ENCODE measurements at regions not wholly inside any gene's neighbourhood (a gene's known extent, or its start where the extent isn't known, plus 50 kb on each side); places are given as distances from the start of the nearest gene placed in this dataset.

DNA sequence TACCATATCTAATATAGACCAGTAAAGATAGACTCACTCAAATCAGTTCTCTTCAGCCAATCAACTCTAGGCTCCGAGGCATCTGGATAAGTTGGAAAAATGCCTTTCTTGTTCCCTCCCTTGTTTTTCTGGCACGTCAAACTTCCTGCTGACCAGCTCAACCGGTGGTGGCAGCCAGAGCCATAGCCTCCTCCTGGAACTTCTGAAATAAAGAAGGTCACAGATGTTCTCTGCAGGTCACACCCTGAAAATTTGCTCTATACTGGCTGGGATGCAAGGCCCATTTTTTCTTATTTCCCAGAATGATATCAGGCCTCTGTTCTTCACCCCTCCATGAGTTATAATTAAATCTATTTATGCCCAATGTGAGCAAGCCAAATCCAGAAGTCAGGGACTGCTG is 81.9 kb downstream of the BMP4 start:
- no peak overlapping the region for H3K4me3 Mint-ChIP-seq
- 0 out of 2 replicates have a peak, but pooled peaks cover 5% of the 10 kb centered on the region for H3K36me3 Mint-ChIP-seq (ENCODE audit: low read depth)
- TF ChIP-seq, protein P1, sequence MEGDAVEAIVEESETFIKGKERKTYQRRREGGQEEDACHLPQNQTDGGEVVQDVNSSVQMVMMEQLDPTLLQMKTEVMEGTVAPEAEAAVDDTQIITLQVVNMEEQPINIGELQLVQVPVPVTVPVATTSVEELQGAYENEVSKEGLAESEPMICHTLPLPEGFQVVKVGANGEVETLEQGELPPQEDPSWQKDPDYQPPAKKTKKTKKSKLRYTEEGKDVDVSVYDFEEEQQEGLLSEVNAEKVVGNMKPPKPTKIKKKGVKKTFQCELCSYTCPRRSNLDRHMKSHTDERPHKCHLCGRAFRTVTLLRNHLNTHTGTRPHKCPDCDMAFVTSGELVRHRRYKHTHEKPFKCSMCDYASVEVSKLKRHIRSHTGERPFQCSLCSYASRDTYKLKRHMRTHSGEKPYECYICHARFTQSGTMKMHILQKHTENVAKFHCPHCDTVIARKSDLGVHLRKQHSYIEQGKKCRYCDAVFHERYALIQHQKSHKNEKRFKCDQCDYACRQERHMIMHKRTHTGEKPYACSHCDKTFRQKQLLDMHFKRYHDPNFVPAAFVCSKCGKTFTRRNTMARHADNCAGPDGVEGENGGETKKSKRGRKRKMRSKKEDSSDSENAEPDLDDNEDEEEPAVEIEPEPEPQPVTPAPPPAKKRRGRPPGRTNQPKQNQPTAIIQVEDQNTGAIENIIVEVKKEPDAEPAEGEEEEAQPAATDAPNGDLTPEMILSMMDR (IDR thresholded peaks at IDR 0.05) = no peak
- no peak overlapping the region for H3K27ac Mint-ChIP-seq
- peaks cover under 1% of the 10 kb centered on the region; the same call in 1 of the 2 replicates for H3K4me1 Mint-ChIP-seq (ENCODE audit: low read depth)
- H3K27me3 Mint-ChIP-seq (ENCODE audit: insufficient read depth) = peaks cover 6% of the 10 kb centered on the region
- peaks cover 5% of the 10 kb centered on the region; the same call in 1 of the 2 replicates for H3K9me3 Mint-ChIP-seq
- DNase-seq = no peak

DNA sequence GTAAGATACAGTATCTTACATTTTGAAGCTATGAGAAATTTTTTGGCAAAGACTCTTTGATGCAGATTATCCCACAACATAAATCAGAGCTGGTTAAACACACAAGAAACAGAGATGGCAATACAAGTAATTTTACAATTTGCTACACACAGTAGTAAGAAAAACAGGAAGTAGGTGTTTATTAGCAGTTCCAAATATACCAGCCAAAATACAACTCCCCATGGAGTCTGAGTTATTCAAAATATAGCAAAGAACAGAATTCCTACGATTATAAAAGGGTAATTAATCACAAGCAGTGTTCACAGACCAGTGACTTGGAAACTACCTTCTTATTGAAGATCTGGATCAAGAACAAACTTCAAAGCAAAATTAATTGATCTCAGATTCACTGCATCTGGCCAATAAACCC is 83.9 kb downstream of the BMP4 start:
- Mint-ChIP-seq H3K4me3 (no peak overlapping the region), H3K36me3 (ENCODE audit: low read depth) (0 out of 2 replicates have a peak, but pooled peaks cover 5% of the 10 kb centered on the region), H3K27me3 (ENCODE audit: insufficient read depth) (peaks cover 3% of the 10 kb centered on the region), H3K27ac (no peak overlapping the region), H3K4me1 (ENCODE audit: low read depth) (no peaks in the 10 kb centered on the region), H3K9me3 (peaks cover 5% of the 10 kb centered on the region; the same call in 1 of the 2 replicates)
- TF ChIP-seq, protein P1 (IDR thresholded peaks at IDR 0.05) = no peak
- DNase-seq = no peak

DNA sequence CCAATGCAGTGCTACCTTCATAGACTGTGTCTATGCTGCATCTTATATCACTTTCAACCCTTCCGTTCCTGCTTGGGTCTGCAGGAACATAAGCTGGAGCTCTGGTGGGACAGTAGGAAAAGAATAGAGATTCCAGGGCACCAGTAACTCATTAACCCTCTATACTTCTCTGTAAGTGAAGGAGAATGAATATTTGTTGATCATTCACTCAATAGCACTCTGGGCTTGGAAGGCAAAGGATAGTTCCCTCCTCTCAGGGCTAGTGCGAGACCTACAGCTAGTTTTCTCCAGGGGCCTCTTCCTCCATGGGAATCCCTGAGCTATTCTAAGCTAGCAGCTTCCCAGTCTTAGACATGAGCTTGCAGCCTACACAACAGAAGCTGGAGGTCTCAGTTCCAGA is 84.7 kb downstream of the BMP4 start:
- Mint-ChIP-seq H3K36me3 (ENCODE audit: low read depth) (0 out of 2 replicates have a peak, but pooled peaks cover 5% of the 10 kb centered on the region), H3K4me1 (ENCODE audit: low read depth) (no peaks in the 10 kb centered on the region), H3K27ac (no peak overlapping the region), H3K4me3 (no peak overlapping the region), H3K9me3 (peaks cover 5% of the 10 kb centered on the region; the same call in 1 of the 2 replicates), H3K27me3 (ENCODE audit: insufficient read depth) (peaks cover 6% of the 10 kb centered on the region)
- TF ChIP-seq, protein P1 (IDR thresholded peaks at IDR 0.05) = no peak
- no peak for DNase-seq

DNA sequence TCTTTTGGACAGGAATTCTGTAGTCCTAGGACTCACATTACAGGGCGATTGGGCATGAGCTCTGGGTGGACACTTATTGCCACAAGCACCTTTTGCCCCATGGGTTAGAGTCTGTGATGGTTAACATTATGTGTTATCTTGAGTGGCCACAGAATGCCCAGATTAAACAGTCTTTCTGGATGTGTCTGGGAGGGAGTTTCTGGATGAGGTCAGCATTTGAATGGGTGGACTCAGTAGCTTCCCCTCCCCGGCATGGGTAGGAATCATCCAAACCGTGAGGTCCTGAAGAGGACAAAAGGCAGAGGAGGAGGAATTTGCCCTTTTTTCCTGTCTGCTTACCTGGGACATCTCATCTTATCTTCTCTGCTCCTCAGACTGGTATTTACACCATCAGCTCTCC is 85.6 kb downstream of the BMP4 start:
- Mint-ChIP-seq H3K4me1 (ENCODE audit: low read depth) (no peaks in the 10 kb centered on the region), H3K27me3 (ENCODE audit: insufficient read depth) (peaks cover 10% of the 10 kb centered on the region), H3K9me3 (no peaks in the 10 kb centered on the region; the same call in 1 of the 2 replicates), H3K36me3 (ENCODE audit: low read depth) (no peaks in the 10 kb centered on the region), H3K4me3 (no peak overlapping the region), H3K27ac (no peak overlapping the region)
- TF ChIP-seq, protein P1 (IDR thresholded peaks at IDR 0.05) = no peak
- DNase-seq = no peak

DNA sequence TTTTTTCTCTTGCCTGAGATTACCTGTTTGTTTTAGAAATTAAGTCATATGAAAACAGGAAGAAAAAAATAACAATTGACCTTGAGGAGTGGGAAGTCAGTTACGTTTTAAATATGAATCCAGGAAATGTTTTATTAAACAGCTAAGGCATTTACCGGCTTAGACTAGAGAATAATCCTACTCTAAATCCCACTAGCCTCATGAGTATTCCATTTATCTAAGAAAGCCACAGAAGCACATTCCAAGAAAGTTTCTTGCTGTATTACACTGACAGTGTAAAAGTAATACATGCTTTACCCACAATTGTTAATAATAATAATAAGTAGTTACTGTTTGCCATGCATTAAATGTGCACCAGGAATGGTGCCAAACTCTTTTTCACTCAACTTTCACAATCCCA is 90.9 kb downstream of the BMP4 start:
- TF ChIP-seq, protein P1 (IDR thresholded peaks at IDR 0.05) = no peak
- Mint-ChIP-seq H3K4me1 (ENCODE audit: low read depth) (no peaks in the 10 kb centered on the region), H3K27me3 (ENCODE audit: insufficient read depth) (peaks cover 13% of the 10 kb centered on the region; the same call in 1 of the 2 replicates), H3K9me3 (no peaks in the 10 kb centered on the region; the same call in 1 of the 2 replicates), H3K4me3 (no peak overlapping the region), H3K27ac (no peak overlapping the region), H3K36me3 (ENCODE audit: low read depth) (no peaks in the 10 kb centered on the region)
- no peak for DNase-seq

DNA sequence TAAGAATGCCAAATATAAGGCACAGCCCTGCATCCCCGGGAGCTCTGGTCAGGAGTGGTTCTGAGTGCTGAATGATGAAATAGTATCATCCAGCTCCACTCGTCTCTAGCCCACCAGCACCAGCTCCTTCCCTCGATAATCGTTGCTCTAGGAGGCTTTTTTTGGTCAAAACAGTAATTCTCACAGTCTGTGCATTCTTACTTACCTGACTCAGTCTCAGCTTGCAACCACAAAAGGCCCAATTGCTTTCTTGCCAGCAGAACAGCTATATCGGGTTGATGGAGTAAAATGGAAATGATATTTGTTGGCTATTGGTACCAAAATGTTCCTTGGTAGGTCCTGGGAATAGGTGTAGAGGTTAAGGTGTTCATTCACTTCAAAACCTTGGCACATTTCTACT is 94.8 kb downstream of the BMP4 start:
- TF ChIP-seq, protein P1 (IDR thresholded peaks at IDR 0.05) = no peak
- H3K27ac Mint-ChIP-seq = no peak overlapping the region
- no peaks in the 10 kb centered on the region for H3K4me1 Mint-ChIP-seq (ENCODE audit: low read depth)
- DNase-seq = no peak
- no peak overlapping the region for H3K4me3 Mint-ChIP-seq
- H3K36me3 Mint-ChIP-seq (ENCODE audit: low read depth) = no peaks in the 10 kb centered on the region
- peaks cover 16% of the 10 kb centered on the region; the same call in 1 of the 2 replicates for H3K27me3 Mint-ChIP-seq (ENCODE audit: insufficient read depth)
- no peaks in the 10 kb centered on the region for H3K9me3 Mint-ChIP-seq

Data from HFFc6 (cell line).